CD4-positive, alpha-beta T cell treated with Interleukin-4 for 4 hours (primary cell): ENCODE measurements at regions not wholly inside any gene's neighbourhood (a gene's known extent, or its start where the extent isn't known, plus 50 kb on each side); places are given as distances from the start of the nearest gene placed in this dataset.

Experiments
- DNase-seq: peaks from one replicate; pipeline ENCODE4 v3.0.0-alpha.2; 2020

- no peak for DNase-seq
Measured at GRCh38 chr14:101151226-101151926, 247.9 kb upstream of the RTL1 start.

GRCh38 chr14:101151927-101152305 is 248.4 kb upstream of the RTL1 start:
- DNase-seq: no peak

- DNase-seq: no peak
Measured at GRCh38 chr14:101152855-101153254, 249.3 kb upstream of the RTL1 start.

GRCh38 chr14:101153691-101154090 is 250.2 kb upstream of the RTL1 start:
- DNase-seq: no peak

GRCh38 chr14:101155575-101155974 is 252.1 kb upstream of the RTL1 start:
- no peak for DNase-seq

- DNase-seq: no peak
Measured at GRCh38 chr14:101167428-101167827, 263.9 kb upstream of the RTL1 start.

- DNase-seq: no peak
Measured at GRCh38 chr14:101169267-101169666, 265.7 kb upstream of the RTL1 start.

- DNase-seq: no peak
Measured at GRCh38 chr14:101171650-101172049, 268.1 kb upstream of the RTL1 start.

GRCh38 chr14:101173698-101174521 is 270.4 kb upstream of the RTL1 start:
- DNase-seq: no peak

GRCh38 chr14:101174522-101174838 is 271.0 kb upstream of the RTL1 start:
- no peak for DNase-seq

- DNase-seq: no peak
Measured at GRCh38 chr14:101174980-101175606, 271.6 kb upstream of the RTL1 start.

GRCh38 chr14:101175731-101176534 is 272.4 kb upstream of the RTL1 start:
- no peak for DNase-seq

GRCh38 chr14:101176535-101177205 is 273.1 kb upstream of the RTL1 start:
- DNase-seq: no peak

GRCh38 chr14:101177301-101177971 is 273.9 kb upstream of the RTL1 start:
- DNase-seq: no peak

- no peak for DNase-seq
Measured at GRCh38 chr14:101178184-101179072, 274.9 kb upstream of the RTL1 start.

GRCh38 chr14:101179691-101180211 is 276.2 kb upstream of the RTL1 start:
- DNase-seq: no peak

GRCh38 chr14:101181446-101182313 is 278.2 kb upstream of the RTL1 start:
- no peak for DNase-seq

GRCh38 chr14:101182476-101182875 is 279.0 kb upstream of the RTL1 start:
- DNase-seq: no peak

GRCh38 chr14:101183376-101184103 is 280.0 kb upstream of the RTL1 start:
- DNase-seq: no peak
